WTC11 (cell line): ENCODE measurements at regions not wholly inside any gene's neighbourhood (a gene's known extent, or its start where the extent isn't known, plus 50 kb on each side); places are given as distances from the start of the nearest gene placed in this dataset.

ENCODE experiments used
- CTCF ChIP-seq: fragments of 200-600 bp; IDR thresholded peaks from 2 replicates; pipeline ENCODE4 v1.8.0; 2022; ENCODE audit warnings: antibody characterized with exemption
- FOXK1 ChIP-seq: sonication (generic); formaldehyde crosslinking; IDR thresholded peaks from 2 replicates; pipeline ENCODE4 v1.8.0; 2022; ENCODE audit warnings: mild to moderate bottlenecking, moderate library complexity, missing genetic modification reagents
- HMGXB4 ChIP-seq: sonication (generic); formaldehyde crosslinking; IDR thresholded peaks from 2 replicates; pipeline ENCODE4 v1.8.1; 2023; ENCODE audit warnings: mild to moderate bottlenecking, moderate library complexity, missing genetic modification reagents
- IRF2 ChIP-seq: sonication (generic); formaldehyde crosslinking; IDR thresholded peaks from 2 replicates; pipeline ENCODE4 v1.8.0; 2022; ENCODE audit warnings: low read depth, missing genetic modification reagents, borderline replicate concordance
- KAT7 ChIP-seq: sonication (generic); formaldehyde crosslinking; IDR thresholded peaks from 2 replicates; pipeline ENCODE4 v1.8.1; 2023; ENCODE audit warnings: missing genetic modification reagents, mild to moderate bottlenecking, borderline replicate concordance
- NR1H2 ChIP-seq: sonication (generic); formaldehyde crosslinking; IDR thresholded peaks from 2 replicates; pipeline ENCODE4 v1.9.0; 2021; ENCODE audit warnings: mild to moderate bottlenecking, moderate library complexity, missing genetic modification reagents
- NR2C2 ChIP-seq: sonication (generic); formaldehyde crosslinking; IDR thresholded peaks from 2 replicates; pipeline ENCODE4 v1.8.0; 2022; ENCODE audit warnings: mild to moderate bottlenecking, missing genetic modification reagents
- USF1 ChIP-seq: sonication (generic); formaldehyde crosslinking; IDR thresholded peaks from 2 replicates; pipeline ENCODE4 v1.8.0; 2022; ENCODE audit warnings: mild to moderate bottlenecking, missing genetic modification reagents
- USF2 ChIP-seq: sonication (generic); formaldehyde crosslinking; IDR thresholded peaks from 2 replicates; pipeline ENCODE4 v1.8.1; 2023; ENCODE audit warnings: mild to moderate bottlenecking, missing genetic modification reagents, moderate library complexity

GRCh38 chr5:54655761-54656160, 138.2 kb downstream of the SNX18 start:
- TF ChIP-seq CTCF = no peak
- no peak for TF ChIP-seq IRF2 (CRISPR knock-in tag)
- no peak for TF ChIP-seq NR1H2 (CRISPR knock-in tag)
- no peak for TF ChIP-seq USF1
- no peak for TF ChIP-seq HMGXB4 (CRISPR knock-in tag)
- TF ChIP-seq NR2C2 (CRISPR knock-in tag) = no peak
- no peak for TF ChIP-seq KAT7 (CRISPR knock-in tag)
- TF ChIP-seq USF2 = no peak
- TF ChIP-seq FOXK1 (CRISPR knock-in tag) = no peak
